ENCODE measurements at regions not wholly inside any gene's neighbourhood (a gene's known extent, or its start where the extent isn't known, plus 50 kb on each side); places are given as distances from the start of the nearest gene placed in this dataset.

GRCh38 chr13:73465617-73465971, 406.8 kb downstream of the KLF5 start:
- no peaks in the 10 kb centered on the region for H3K9me3 Mint-ChIP-seq (ENCODE audit: unreplicated experiment)

DNA sequence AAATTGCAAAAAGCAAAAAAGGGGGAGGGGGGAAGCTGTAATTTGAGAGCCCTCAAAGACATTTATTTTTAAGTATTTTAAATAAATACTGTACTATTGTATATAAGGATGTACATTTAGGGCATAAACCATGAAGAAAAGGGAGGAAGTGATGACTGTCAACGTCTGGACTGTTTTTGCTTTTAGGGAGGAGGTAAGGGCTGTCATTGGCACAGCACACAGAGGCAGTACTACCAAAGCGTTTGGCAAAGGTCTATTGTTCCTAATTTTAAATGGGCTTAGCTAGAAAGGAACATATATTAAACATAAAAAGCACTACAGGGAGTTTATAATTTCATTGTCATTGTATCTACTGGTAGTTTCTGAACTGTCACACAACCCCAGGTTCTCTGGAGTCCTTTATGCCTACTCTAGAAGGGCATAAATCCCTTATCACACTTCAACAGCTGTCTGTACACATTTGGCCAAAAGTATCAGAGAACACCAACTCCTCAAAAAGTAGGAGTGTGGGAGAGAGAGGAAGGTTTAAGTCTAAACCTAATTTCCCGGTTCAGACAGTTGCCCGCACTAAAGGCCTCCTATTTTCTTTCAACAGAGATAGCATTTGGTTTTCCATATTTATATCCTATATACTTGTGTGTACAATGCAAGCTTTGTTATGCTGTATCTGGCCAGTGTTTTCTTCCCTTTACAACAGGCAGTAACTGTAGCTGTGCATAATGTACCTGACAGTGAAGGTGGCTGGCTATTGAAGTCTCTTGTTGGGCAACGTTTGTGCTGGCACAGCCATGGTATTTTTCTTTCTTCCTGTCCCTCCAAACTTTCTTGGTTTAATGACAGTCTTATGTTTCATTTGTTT, 406.2 kb downstream of the KLF5 start:
- H3K36me3 Mint-ChIP-seq (ENCODE audit: low read depth, unreplicated experiment) = no peaks in the 10 kb centered on the region
- H3K4me2 ChIP-seq (ENCODE audit: low read length) = no peak overlapping the region
- no peak for FAIRE-seq

More at GRCh38 chr13:73465617-73465971, 406.8 kb downstream of the KLF5 start:
- peak overlapping the region; percentile 1 for H2AFZ ChIP-seq (ENCODE audit: low read depth, low read length)
- no peak overlapping the region for H3K27ac ChIP-seq (ENCODE audit: low read depth, low read length)
- H3K36me3 ChIP-seq (ENCODE audit: insufficient read depth, low read length) = no peaks in the 10 kb centered on the region
- TF ChIP-seq, protein P1, sequence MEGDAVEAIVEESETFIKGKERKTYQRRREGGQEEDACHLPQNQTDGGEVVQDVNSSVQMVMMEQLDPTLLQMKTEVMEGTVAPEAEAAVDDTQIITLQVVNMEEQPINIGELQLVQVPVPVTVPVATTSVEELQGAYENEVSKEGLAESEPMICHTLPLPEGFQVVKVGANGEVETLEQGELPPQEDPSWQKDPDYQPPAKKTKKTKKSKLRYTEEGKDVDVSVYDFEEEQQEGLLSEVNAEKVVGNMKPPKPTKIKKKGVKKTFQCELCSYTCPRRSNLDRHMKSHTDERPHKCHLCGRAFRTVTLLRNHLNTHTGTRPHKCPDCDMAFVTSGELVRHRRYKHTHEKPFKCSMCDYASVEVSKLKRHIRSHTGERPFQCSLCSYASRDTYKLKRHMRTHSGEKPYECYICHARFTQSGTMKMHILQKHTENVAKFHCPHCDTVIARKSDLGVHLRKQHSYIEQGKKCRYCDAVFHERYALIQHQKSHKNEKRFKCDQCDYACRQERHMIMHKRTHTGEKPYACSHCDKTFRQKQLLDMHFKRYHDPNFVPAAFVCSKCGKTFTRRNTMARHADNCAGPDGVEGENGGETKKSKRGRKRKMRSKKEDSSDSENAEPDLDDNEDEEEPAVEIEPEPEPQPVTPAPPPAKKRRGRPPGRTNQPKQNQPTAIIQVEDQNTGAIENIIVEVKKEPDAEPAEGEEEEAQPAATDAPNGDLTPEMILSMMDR (IDR thresholded peaks at IDR 0.05; ENCODE audit: insufficient read depth, low read depth, low read length) = no peak
- TF ChIP-seq EZH2 (IDR thresholded peaks at IDR 0.05; ENCODE audit: insufficient read depth, low read length) = no peak
- Mint-ChIP-seq H3K27ac (ENCODE audit: unreplicated experiment) (no peak overlapping the region), H3K36me3 (ENCODE audit: low read depth, unreplicated experiment) (no peaks in the 10 kb centered on the region), H3K27me3 (ENCODE audit: low read depth, unreplicated experiment) (no peaks in the 10 kb centered on the region), H3K4me3 (ENCODE audit: unreplicated experiment) (no peak overlapping the region), H3K4me1 (ENCODE audit: low read depth, unreplicated experiment) (peaks cover 7% of the 10 kb centered on the region)
- H3K9me3 ChIP-seq (ENCODE audit: insufficient read depth, low read depth, low read length) = no peaks in the 10 kb centered on the region
- H3K4me1 ChIP-seq (ENCODE audit: insufficient read depth, low read length) = no peaks in the 10 kb centered on the region
- H3K79me2 ChIP-seq (ENCODE audit: insufficient read depth, low read length) = no peaks in the 10 kb centered on the region
- FAIRE-seq (no peak), DNase-seq (ENCODE audit: low read depth) (peak; percentile 54)
- no peak overlapping the region for H3K9ac ChIP-seq (ENCODE audit: low read length)
- no peaks in the 10 kb centered on the region for H3K27me3 ChIP-seq (ENCODE audit: insufficient read depth, low read length)
- no peak overlapping the region for H3K4me2 ChIP-seq (ENCODE audit: low read length)
- no peaks in the 10 kb centered on the region for H4K20me1 ChIP-seq (ENCODE audit: insufficient read depth, low read length)
- H3K4me3 ChIP-seq (ENCODE audit: insufficient read depth, low read depth, low read length) = no peak overlapping the region

More for the DNA sequence above, 406.2 kb downstream of the KLF5 start:
- H2AFZ ChIP-seq (ENCODE audit: low read depth, low read length) = peak overlapping the region; percentile 1
- H3K79me2 ChIP-seq (ENCODE audit: insufficient read depth, low read length) = no peaks in the 10 kb centered on the region
- Mint-ChIP-seq H3K4me1 (ENCODE audit: low read depth, unreplicated experiment) (peaks cover 7% of the 10 kb centered on the region), H3K27me3 (ENCODE audit: low read depth, unreplicated experiment) (no peaks in the 10 kb centered on the region), H3K4me3 (ENCODE audit: unreplicated experiment) (no peak overlapping the region), H3K9me3 (ENCODE audit: unreplicated experiment) (no peaks in the 10 kb centered on the region), H3K27ac (ENCODE audit: unreplicated experiment) (no peak overlapping the region)
- no peak overlapping the region for H3K27ac ChIP-seq (ENCODE audit: low read depth, low read length)
- H3K36me3 ChIP-seq (ENCODE audit: insufficient read depth, low read length) = no peaks in the 10 kb centered on the region
- no peak overlapping the region for H3K4me3 ChIP-seq (ENCODE audit: insufficient read depth, low read depth, low read length)
- no peaks in the 10 kb centered on the region for H3K27me3 ChIP-seq (ENCODE audit: insufficient read depth, low read length)
- no peaks in the 10 kb centered on the region for H3K9me3 ChIP-seq (ENCODE audit: insufficient read depth, low read depth, low read length)
- H3K4me1 ChIP-seq (ENCODE audit: insufficient read depth, low read length) = no peaks in the 10 kb centered on the region
- no peak for DNase-seq (ENCODE audit: low read depth)
- TF ChIP-seq, protein P1 (IDR thresholded peaks at IDR 0.05; ENCODE audit: insufficient read depth, low read depth, low read length) = no peak
- TF ChIP-seq EZH2 (IDR thresholded peaks at IDR 0.05; ENCODE audit: insufficient read depth, low read length) = no peak
- H3K9ac ChIP-seq (ENCODE audit: low read length) = no peak overlapping the region
- no peaks in the 10 kb centered on the region for H4K20me1 ChIP-seq (ENCODE audit: insufficient read depth, low read length)
